ENCODE measurements at regions not wholly inside any gene's neighbourhood (a gene's known extent, or its start where the extent isn't known, plus 50 kb on each side); places are given as distances from the start of the nearest gene placed in this dataset.

DNA sequence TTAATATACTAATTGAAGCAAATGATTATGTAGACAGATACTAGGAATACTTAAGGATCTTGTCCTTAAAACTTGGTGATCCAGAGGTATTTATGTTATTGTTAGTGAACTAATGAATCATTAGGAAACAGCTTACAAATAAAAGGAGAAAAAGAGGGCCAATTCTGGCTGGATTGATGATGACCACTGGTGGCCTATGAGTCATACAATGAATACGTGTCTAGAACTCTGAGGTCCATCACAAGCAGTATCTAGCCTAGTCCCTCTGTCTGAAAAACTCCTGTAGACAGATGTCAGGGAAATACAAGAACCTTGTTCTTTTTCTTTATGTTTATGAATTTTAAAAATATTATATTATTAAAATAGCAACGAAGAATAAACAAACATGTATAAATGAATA is 51.7 kb upstream of the RTL1 start:
- Mint-ChIP-seq H3K4me1 (no peaks in the 10 kb centered on the region), H3K4me3 (no peak overlapping the region), H3K27ac (no peak overlapping the region), H3K9me3 (no peaks in the 10 kb centered on the region), H3K36me3 (ENCODE audit: low read depth) (no peaks in the 10 kb centered on the region), H3K27me3 (peaks cover 15% of the 10 kb centered on the region)
- POLR2A ChIA-PET = no interaction called here
- CTCF ChIA-PET = no interaction called here
- no peak for DNase-seq

DNA sequence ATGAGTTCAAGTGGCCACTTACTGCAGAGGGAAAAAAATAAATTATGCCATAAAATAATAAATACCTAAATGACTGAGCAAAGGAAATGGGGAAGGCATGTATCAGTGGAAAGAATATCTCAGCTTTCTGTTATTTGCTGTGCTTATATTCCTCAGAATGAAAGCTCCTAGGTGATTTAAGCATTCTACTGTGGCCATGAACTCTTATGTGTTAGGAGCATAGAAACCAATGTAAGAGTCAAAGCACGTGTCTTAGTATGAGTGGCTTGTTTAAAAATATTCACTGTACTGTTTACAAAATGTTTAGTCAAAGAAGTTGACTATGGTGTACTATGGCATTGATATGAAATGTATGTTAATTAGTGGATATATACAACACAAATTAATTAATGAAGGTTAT is 59.0 kb upstream of the RTL1 start:
- H3K4me3 Mint-ChIP-seq = no peak overlapping the region
- H3K27ac Mint-ChIP-seq = no peak overlapping the region
- H3K4me1 Mint-ChIP-seq = no peaks in the 10 kb centered on the region
- POLR2A ChIA-PET = no interaction called here
- no peaks in the 10 kb centered on the region for H3K9me3 Mint-ChIP-seq
- CTCF ChIA-PET = no interaction called here
- H3K36me3 Mint-ChIP-seq (ENCODE audit: low read depth) = no peaks in the 10 kb centered on the region
- DNase-seq = no peak
- peaks cover 18% of the 10 kb centered on the region for H3K27me3 Mint-ChIP-seq

DNA sequence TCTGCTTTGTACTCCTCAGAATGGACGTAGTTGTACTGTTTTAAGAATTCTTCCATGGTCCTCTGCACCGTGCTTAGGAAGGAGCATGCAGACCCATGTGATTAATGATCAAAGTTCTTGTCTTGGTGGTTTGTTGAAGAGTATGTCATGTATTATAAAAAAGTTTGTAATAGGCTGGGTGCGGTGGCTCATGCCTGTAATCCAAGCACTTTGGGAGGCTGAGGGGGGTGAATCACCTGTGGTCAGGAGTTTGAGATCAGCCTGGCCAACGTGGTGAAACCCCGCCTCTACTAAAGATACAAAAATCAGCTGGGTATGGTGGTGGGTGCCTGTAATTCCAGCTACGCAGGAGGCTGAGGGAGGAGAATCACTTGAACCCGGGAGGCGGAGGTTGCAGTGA is 61.8 kb upstream of the RTL1 start:
- no peaks in the 10 kb centered on the region for H3K9me3 Mint-ChIP-seq
- peaks cover 6% of the 10 kb centered on the region for H3K27me3 Mint-ChIP-seq
- DNase-seq = no peak
- POLR2A ChIA-PET = no interaction called here
- CTCF ChIA-PET = no interaction called here
- H3K36me3 Mint-ChIP-seq (ENCODE audit: low read depth) = no peaks in the 10 kb centered on the region
- no peak overlapping the region for H3K27ac Mint-ChIP-seq
- H3K4me1 Mint-ChIP-seq = no peaks in the 10 kb centered on the region
- no peak overlapping the region for H3K4me3 Mint-ChIP-seq

DNA sequence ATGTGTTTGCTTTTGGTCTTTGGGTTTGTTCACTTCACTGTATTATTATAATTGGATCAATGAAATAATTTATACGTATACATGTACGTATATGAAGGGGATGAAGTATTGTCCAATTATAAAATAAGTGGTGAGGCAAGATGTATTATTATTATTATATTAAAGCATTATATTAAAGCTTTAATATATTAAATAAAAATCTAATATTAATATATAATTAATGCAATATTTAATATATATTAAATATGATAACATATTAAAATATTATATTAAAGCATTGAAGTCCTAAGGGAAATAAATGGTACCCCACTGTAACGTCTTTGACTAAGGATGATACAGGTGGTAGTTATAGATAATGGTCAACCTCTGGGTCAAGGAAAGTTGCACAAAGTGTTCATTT is 63.7 kb upstream of the RTL1 start:
- no peak overlapping the region for H3K27ac Mint-ChIP-seq
- CTCF ChIA-PET = no interaction called here

DNA sequence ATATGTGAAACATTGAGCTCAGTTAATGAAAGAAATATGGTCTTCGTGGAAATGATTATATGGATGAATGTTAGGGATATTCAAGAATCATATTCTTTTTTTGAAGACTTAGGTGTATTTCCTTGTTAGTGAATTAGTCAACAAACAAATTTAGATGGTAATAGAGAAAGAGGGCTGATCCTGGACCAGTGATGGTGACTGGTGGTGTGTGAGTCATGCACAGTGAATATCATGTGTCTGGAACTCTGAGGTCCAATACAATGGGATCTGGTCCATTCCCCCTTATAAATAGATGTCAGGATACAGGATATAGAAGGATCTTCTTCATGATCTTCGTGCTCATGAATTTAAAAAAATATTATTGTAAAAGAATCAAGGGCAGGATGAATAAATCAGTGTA is 64.4 kb upstream of the RTL1 start:
- Mint-ChIP-seq H3K4me1 (no peaks in the 10 kb centered on the region), H3K4me3 (no peak overlapping the region), H3K27me3 (peaks cover 2% of the 10 kb centered on the region), H3K27ac (no peak overlapping the region), H3K36me3 (ENCODE audit: low read depth) (no peaks in the 10 kb centered on the region), H3K9me3 (no peaks in the 10 kb centered on the region)
- ChIA-PET CTCF (no interaction called here), POLR2A (no interaction called here)
- DNase-seq = no peak

More for the DNA sequence above, 63.7 kb upstream of the RTL1 start:
- DNase-seq = no peak
- POLR2A ChIA-PET = no interaction called here
- peaks cover 2% of the 10 kb centered on the region for H3K27me3 Mint-ChIP-seq
- no peaks in the 10 kb centered on the region for H3K9me3 Mint-ChIP-seq
- H3K4me3 Mint-ChIP-seq = no peak overlapping the region
- H3K4me1 Mint-ChIP-seq = no peaks in the 10 kb centered on the region
- no peaks in the 10 kb centered on the region for H3K36me3 Mint-ChIP-seq (ENCODE audit: low read depth)

DNA sequence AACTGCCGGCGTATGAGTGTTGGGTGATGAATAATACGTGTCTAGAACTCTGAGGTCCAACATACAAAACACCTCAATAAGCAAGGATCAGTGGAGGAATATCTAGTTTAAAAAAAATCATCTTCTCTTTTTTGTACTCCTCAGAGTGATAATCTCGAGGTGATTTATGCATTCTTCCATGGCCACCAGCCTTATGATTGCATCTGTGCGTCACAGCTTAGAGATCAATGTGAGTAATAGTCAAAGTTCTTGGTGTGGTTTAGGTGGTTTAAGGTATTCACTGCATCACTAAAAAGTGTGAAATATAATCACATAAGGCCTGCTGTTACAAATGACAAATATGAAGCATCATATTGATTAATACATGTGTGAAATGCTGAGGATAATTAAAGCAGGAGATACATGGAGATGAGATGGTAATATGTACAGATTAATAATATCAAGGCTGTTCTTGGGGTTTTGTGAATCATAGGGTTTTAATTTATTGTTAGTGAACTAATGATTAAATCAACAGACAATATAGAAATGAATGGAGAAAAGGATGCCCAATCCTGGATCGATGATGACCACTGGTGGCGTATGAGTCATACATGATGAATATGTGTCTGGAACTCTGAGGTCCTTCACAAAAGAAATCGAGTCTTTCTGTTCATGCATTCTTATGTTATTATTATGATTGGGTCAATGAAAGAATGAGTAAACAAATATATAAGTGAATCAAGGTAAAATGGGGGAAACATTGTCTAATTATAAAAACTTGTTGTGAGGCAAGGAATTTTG is 68.8 kb upstream of the RTL1 start:
- Mint-ChIP-seq H3K9me3 (no peaks in the 10 kb centered on the region), H3K27me3 (peaks cover 2% of the 10 kb centered on the region), H3K4me1 (no peaks in the 10 kb centered on the region), H3K4me3 (no peak overlapping the region), H3K27ac (no peak overlapping the region), H3K36me3 (ENCODE audit: low read depth) (no peaks in the 10 kb centered on the region)
- no peak for DNase-seq
- ChIA-PET CTCF (no interaction called here), POLR2A (no interaction called here)

DNA sequence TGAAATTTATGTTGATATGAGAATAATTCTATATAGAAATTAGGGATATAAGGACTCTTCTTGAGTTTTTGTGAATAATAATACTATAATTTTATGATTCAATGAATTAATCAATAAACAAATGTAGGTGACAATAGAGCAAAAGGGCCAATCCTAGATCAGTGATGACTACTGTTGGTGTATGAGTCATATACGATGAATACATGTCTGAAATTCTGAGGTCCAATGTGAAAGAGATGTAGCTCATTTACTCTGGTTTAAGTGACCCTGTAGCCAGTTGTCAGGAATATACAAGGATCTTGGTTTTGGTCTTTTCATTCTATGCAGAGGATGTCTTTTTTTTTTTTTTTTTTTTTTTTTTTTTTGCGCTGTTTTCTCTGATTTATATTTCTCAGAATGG is 72.1 kb upstream of the RTL1 start:
- no peak overlapping the region for H3K27ac Mint-ChIP-seq
- no peak for DNase-seq
- H3K36me3 Mint-ChIP-seq (ENCODE audit: low read depth) = no peaks in the 10 kb centered on the region
- H3K9me3 Mint-ChIP-seq = no peaks in the 10 kb centered on the region
- CTCF ChIA-PET = no interaction called here
- H3K4me3 Mint-ChIP-seq = no peak overlapping the region
- no peaks in the 10 kb centered on the region for H3K4me1 Mint-ChIP-seq
- H3K27me3 Mint-ChIP-seq = peaks cover 8% of the 10 kb centered on the region
- POLR2A ChIA-PET = no interaction called here

DNA sequence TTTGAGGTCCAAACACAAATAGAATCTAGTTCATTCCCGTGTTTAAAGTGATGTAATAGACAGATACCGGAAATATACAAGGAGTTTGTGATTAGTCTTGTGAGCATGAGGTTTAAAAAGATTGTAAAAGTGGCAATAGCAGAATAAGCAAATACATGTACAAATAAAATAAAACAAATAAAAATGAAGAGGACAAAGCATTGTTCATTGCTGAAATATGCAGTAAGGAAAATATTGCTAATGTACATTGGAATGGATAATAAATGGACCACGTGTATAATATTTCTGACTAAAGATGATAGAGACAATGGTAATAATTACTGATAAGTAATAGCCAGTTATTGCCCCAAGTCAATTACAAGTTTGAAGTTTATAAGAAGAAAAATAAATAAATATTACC is 75.6 kb upstream of the RTL1 start:
- Mint-ChIP-seq H3K27ac (no peak overlapping the region), H3K36me3 (ENCODE audit: low read depth) (no peaks in the 10 kb centered on the region), H3K4me1 (no peaks in the 10 kb centered on the region), H3K4me3 (no peak overlapping the region), H3K27me3 (peaks cover 6% of the 10 kb centered on the region), H3K9me3 (no peaks in the 10 kb centered on the region)
- CTCF ChIA-PET = no interaction called here
- POLR2A ChIA-PET = no interaction called here
- no peak for DNase-seq

DNA sequence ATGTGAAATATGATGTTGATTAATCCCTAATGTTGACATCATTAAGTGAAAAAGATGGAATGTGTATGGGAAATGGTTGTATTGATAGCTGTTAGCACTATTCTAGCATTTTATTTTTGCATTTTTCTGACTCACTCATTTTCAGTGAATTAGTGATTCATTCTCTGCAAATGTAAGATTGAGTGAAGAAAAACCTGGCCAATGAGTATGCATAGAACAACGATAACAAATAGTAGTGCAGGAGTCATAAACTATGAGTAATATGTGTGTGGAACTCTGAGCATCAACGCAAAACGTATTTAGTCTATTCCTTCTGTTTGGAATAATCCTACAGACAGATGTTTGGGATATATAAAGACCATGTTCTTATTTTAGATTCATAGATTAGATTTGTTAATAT is 76.3 kb upstream of the RTL1 start:
- Mint-ChIP-seq H3K27ac (no peak overlapping the region), H3K27me3 (peaks cover 6% of the 10 kb centered on the region), H3K4me1 (no peaks in the 10 kb centered on the region), H3K36me3 (ENCODE audit: low read depth) (no peaks in the 10 kb centered on the region), H3K4me3 (no peak overlapping the region), H3K9me3 (no peaks in the 10 kb centered on the region)
- ChIA-PET CTCF (no interaction called here), POLR2A (no interaction called here)
- no peak for DNase-seq

DNA sequence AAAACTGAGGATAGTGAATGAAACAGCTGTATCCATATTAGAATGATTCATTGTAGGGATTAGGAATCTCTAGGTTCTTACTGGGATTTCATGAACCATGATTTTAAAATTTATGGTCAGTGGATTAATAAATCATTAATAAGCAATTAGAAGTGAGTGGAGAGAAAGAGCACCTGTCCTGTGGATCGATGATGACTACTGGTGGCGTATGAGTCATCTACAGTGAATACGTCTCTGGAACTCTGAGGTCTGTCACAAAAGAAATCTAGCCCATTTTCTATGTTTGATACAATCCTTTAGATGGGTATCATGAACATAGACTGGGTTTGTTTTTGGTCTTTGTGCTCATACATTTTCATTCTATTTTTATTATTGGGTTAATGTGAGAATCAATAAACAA is 77.3 kb upstream of the RTL1 start:
- no peak for DNase-seq
- Mint-ChIP-seq H3K9me3 (no peaks in the 10 kb centered on the region), H3K27ac (no peak overlapping the region), H3K4me1 (no peaks in the 10 kb centered on the region), H3K4me3 (no peak overlapping the region), H3K27me3 (peaks cover 8% of the 10 kb centered on the region), H3K36me3 (ENCODE audit: low read depth) (no peaks in the 10 kb centered on the region)
- CTCF ChIA-PET = no interaction called here
- POLR2A ChIA-PET = no interaction called here

DNA sequence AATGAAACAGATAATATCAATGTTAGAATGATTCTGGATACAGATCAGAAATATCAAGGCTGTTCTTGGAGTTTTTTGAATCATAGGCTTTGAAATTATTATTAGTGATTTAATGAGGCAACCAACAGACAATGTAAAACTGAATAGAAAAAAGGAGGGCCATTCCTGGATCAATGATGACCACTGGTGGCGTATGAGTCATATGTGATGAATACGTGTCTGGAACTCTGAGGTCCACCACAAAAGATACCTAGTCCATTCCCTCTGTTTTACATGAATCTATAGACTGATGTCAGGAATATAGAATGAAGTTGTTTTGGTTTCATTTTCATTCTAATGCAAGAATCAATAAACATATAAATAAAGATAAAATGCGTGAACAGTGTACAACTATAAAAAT is 78.3 kb upstream of the RTL1 start:
- Mint-ChIP-seq H3K36me3 (ENCODE audit: low read depth) (no peaks in the 10 kb centered on the region), H3K4me3 (no peak overlapping the region), H3K27me3 (peaks cover 8% of the 10 kb centered on the region), H3K27ac (no peak overlapping the region), H3K4me1 (no peaks in the 10 kb centered on the region), H3K9me3 (no peaks in the 10 kb centered on the region)
- CTCF ChIA-PET = no interaction called here
- no peak for DNase-seq
- POLR2A ChIA-PET = no interaction called here

DNA sequence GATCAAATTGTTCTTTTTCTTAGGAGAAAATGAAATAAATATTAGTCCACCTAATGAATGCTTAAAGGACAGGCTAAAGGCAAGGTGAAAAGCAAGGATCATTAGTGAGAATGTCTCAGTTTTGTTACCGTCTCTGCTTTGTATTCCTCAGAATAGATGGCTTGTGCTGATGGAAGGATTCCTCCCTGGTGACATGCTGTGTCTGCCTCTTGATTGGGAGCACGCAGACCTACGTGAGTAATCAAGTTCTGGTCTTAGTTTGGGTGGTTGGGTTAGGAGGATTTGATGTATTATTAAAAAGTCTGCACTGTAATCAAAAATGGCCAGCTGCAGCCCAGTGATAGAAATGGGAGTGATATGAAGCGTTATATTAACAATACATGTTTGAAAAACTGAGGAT is 78.8 kb upstream of the RTL1 start:
- Mint-ChIP-seq H3K4me3 (no peak overlapping the region), H3K27ac (no peak overlapping the region), H3K27me3 (peaks cover 8% of the 10 kb centered on the region), H3K36me3 (ENCODE audit: low read depth) (no peaks in the 10 kb centered on the region), H3K9me3 (no peaks in the 10 kb centered on the region), H3K4me1 (no peaks in the 10 kb centered on the region)
- ChIA-PET POLR2A (no interaction called here), CTCF (no interaction called here)
- no peak for DNase-seq

DNA sequence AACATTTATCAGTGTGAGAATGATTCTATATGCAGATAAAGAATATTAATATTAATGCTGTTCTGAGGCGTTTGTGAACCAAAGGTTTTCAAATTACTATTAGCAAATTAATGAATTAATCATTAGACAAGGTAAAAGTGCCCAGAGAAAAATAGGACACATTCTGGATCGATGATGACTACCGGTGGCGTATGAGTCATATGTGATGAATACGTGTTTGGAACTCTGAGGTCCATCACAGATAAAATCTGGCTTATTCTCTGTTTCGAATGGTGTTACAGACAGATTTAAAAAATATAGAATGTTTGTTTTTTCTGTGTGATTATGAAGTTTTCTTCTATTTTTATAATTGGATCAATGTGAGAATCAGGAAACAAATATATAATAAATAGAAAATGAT is 79.2 kb upstream of the RTL1 start:
- ChIA-PET POLR2A (no interaction called here), CTCF (no interaction called here)
- Mint-ChIP-seq H3K4me3 (no peak overlapping the region), H3K27ac (no peak overlapping the region), H3K4me1 (no peaks in the 10 kb centered on the region), H3K9me3 (no peaks in the 10 kb centered on the region), H3K27me3 (peaks cover 5% of the 10 kb centered on the region), H3K36me3 (ENCODE audit: low read depth) (no peaks in the 10 kb centered on the region)
- no peak for DNase-seq

DNA sequence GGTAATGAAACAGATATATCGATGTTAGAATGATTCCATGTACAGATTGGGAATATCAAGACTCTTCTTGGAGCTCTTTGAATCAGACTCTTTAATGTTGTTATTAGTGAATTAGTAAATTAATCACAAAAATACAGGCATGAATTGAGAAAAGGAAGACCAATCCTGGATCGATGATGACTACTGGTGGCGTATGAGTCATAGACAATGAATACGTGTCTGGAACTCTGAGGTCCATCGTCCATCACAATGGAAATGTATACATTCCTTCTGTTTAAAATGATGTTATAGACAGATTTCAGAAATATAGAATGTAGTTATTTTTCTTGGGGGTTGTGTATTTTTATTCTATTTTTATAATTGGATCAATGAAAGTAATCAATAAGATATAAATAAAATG is 80.2 kb upstream of the RTL1 start:
- Mint-ChIP-seq H3K4me1 (no peaks in the 10 kb centered on the region), H3K27me3 (peaks cover 2% of the 10 kb centered on the region), H3K36me3 (ENCODE audit: low read depth) (no peaks in the 10 kb centered on the region), H3K4me3 (no peak overlapping the region), H3K9me3 (no peaks in the 10 kb centered on the region), H3K27ac (no peak overlapping the region)
- ChIA-PET CTCF (no interaction called here), POLR2A (no interaction called here)
- DNase-seq = no peak

Data from activated CD4-positive, alpha-beta T cell treated with anti-CD3 and anti-CD28 coated beads, Interleukin-2, amount 10 ng/mL, durations not matched to agents 7 days and 5 days (primary cell).